H9 (cell line): ENCODE measurements at regions not wholly inside any gene's neighbourhood (a gene's known extent, or its start where the extent isn't known, plus 50 kb on each side); places are given as distances from the start of the nearest gene placed in this dataset.

Experiments used
- DNase-seq: peaks from one replicate; pipeline ENCODE4 v3.0.0-alpha.2; 2017
- H2AFZ ChIP-seq: one replicate; pipeline ENCODE4 v1.6.1; 2013; ENCODE audit warnings: mild to moderate bottlenecking, low read length, control low read depth, moderate library complexity
- H2AK5ac ChIP-seq: 2 replicates; pipeline ENCODE4 v1.6.1; 2013; ENCODE audit warnings: low read length, control low read depth, mixed read lengths; ENCODE audit not compliant: insufficient read length
- H2BK120ac ChIP-seq: one replicate; pipeline ENCODE4 v1.6.1; 2013; ENCODE audit warnings: low read depth, mild to moderate bottlenecking, low read length, control low read depth, inconsistent platforms; ENCODE audit not compliant: poor library complexity, severe bottlenecking
- H2BK12ac ChIP-seq: 2 replicates; pipeline ENCODE4 v1.6.1; 2013; ENCODE audit warnings: low read length, control low read depth, mixed read lengths, low read depth; ENCODE audit not compliant: insufficient read length
- H2BK15ac ChIP-seq: 2 replicates; pipeline ENCODE4 v1.6.1; 2013; ENCODE audit warnings: low read depth, low read length, control low read depth
- H2BK20ac ChIP-seq: one replicate; pipeline ENCODE4 v1.6.1; 2013; ENCODE audit warnings: low read depth, mild to moderate bottlenecking, low read length, control low read depth, inconsistent platforms; ENCODE audit not compliant: poor library complexity, severe bottlenecking
- H2BK5ac ChIP-seq: 2 replicates; pipeline ENCODE4 v1.6.1; 2013; ENCODE audit warnings: low read length, control low read depth, mixed read lengths; ENCODE audit not compliant: insufficient read length
- H3K14ac ChIP-seq: 2 replicates; pipeline ENCODE4 v1.6.1; 2013; ENCODE audit warnings: low read length, control low read depth; ENCODE audit not compliant: insufficient read depth
- H3K18ac ChIP-seq: 2 replicates; pipeline ENCODE4 v1.6.1; 2013; ENCODE audit warnings: low read depth, mild to moderate bottlenecking, mixed read lengths, low read length, control low read depth; ENCODE audit not compliant: insufficient read length
- H3K23ac ChIP-seq: 2 replicates; pipeline ENCODE4 v1.6.1; 2013; ENCODE audit warnings: low read length, control low read depth, mixed read lengths, low read depth; ENCODE audit not compliant: insufficient read length
- H3K23me2 ChIP-seq: 2 replicates; pipeline ENCODE4 v1.6.1; 2013; ENCODE audit warnings: low read depth, mild to moderate bottlenecking, mixed read lengths, low read length, control low read depth; ENCODE audit not compliant: insufficient read length, poor library complexity, severe bottlenecking
- H3K27ac ChIP-seq: 2 replicates; pipeline ENCODE4 v1.5.1; 2013; ENCODE audit warnings: low read length, control low read depth, mixed read lengths, low read depth; ENCODE audit not compliant: insufficient read length
- H3K27me3 ChIP-seq: 2 replicates; pipeline ENCODE4 v1.6.1; 2013; ENCODE audit warnings: low read length, control low read depth, inconsistent platforms; ENCODE audit not compliant: insufficient read depth
- H3K4ac ChIP-seq: 2 replicates; pipeline ENCODE4 v1.6.1; 2013; ENCODE audit warnings: low read depth, mild to moderate bottlenecking, control low read depth, inconsistent platforms, low read length, moderate library complexity
- H3K4me1 ChIP-seq: 2 replicates; pipeline ENCODE4 v1.6.1; 2013; ENCODE audit warnings: low read length, control low read depth, inconsistent platforms; ENCODE audit not compliant: insufficient read depth
- H3K4me2 ChIP-seq: 2 replicates; pipeline ENCODE4 v1.6.1; 2013; ENCODE audit warnings: low read length, control low read depth, mixed read lengths; ENCODE audit not compliant: insufficient read length, insufficient read depth
- H3K56ac ChIP-seq: 2 replicates; pipeline ENCODE4 v1.6.1; 2013; ENCODE audit warnings: low read depth, mild to moderate bottlenecking, mixed read lengths, low read length, control low read depth; ENCODE audit not compliant: insufficient read length
- H3K79me1 ChIP-seq: 2 replicates; pipeline ENCODE4 v1.6.1; 2013; ENCODE audit warnings: low read depth, mild to moderate bottlenecking, moderate library complexity, low read length, control low read depth, inconsistent platforms; ENCODE audit not compliant: insufficient read depth, poor library complexity, severe bottlenecking
- H3K79me2 ChIP-seq: 2 replicates; pipeline ENCODE4 v1.6.1; 2013; ENCODE audit warnings: low read length, control low read depth, inconsistent platforms; ENCODE audit not compliant: insufficient read depth
- H3K9ac ChIP-seq: 2 replicates; pipeline ENCODE4 v1.6.1; 2013; ENCODE audit warnings: low read length, control low read depth, mixed read lengths; ENCODE audit not compliant: insufficient read length; ENCODE audit errors: extremely low read depth
- H3K9me3 ChIP-seq: one replicate; pipeline ENCODE4 v1.6.1; 2013; ENCODE audit warnings: low read depth, low read length, inconsistent platforms; ENCODE audit not compliant: control insufficient read depth
- H3T11ph ChIP-seq: one replicate; pipeline ENCODE4 v1.6.1; 2013; ENCODE audit warnings: mild to moderate bottlenecking, low read length, control low read depth, inconsistent platforms
- H4K20me1 ChIP-seq: one replicate; pipeline ENCODE4 v1.6.1; 2013; ENCODE audit not compliant: control insufficient read depth, insufficient read length, insufficient read depth
- H4K5ac ChIP-seq: 2 replicates; pipeline ENCODE4 v1.6.1; 2013; ENCODE audit warnings: low read depth, mild to moderate bottlenecking, mixed read lengths, low read length, control low read depth; ENCODE audit not compliant: insufficient read length
- H4K8ac ChIP-seq: replicated peaks from 2 replicates; pipeline ENCODE4 v1.6.1; 2013; ENCODE audit warnings: low read length, control low read depth, mixed read lengths, low read depth; ENCODE audit not compliant: insufficient read length
- H4K91ac ChIP-seq: 2 replicates; pipeline ENCODE4 v1.6.1; 2013; ENCODE audit warnings: low read depth, mild to moderate bottlenecking, moderate library complexity, mixed read lengths, low read length, control low read depth; ENCODE audit not compliant: insufficient read length
- H3K27ac Mint-ChIP-seq, 3 experiments: 2 replicates in 2 of 3; 3 replicates in 1 of 3; pipeline ENCODE4 v1.8.0; 2020 to 2021; ENCODE audit warnings: mixed read lengths in 3 of 3, mild to moderate bottlenecking in 1 of 3, moderate library complexity in 1 of 3
- H3K27me3 Mint-ChIP-seq: 2 replicates; pipeline ENCODE4 v1.8.0; 2021; ENCODE audit warnings: low read depth, mild to moderate bottlenecking, moderate library complexity, mixed read lengths
- H3K36me3 Mint-ChIP-seq, 3 experiments: 2 replicates in 2 of 3; 3 replicates in 1 of 3; pipeline ENCODE4 v1.8.0; 2020 to 2021; ENCODE audit warnings: low read depth in 3 of 3, mixed read lengths in 3 of 3; ENCODE audit not compliant: insufficient read depth in 1 of 3
- H3K4me1 Mint-ChIP-seq, 2 experiments: 2 replicates each; pipeline ENCODE4 v1.8.0; 2020; ENCODE audit warnings: mixed read lengths in 2 of 2
- H3K4me3 Mint-ChIP-seq, 2 experiments: 2 replicates in 1 of 2; 3 replicates in 1 of 2; pipeline ENCODE4 v1.8.0; 2020 to 2021; ENCODE audit warnings: mild to moderate bottlenecking in 2 of 2, mixed read lengths in 2 of 2, moderate library complexity in 1 of 2
- H3K9me3 Mint-ChIP-seq, 2 experiments: 2 replicates in 1 of 2; 3 replicates in 1 of 2; pipeline ENCODE4 v1.8.0; 2020; ENCODE audit warnings: mild to moderate bottlenecking in 2 of 2, mixed read lengths in 2 of 2, moderate library complexity in 1 of 2
- CTCF ChIP-seq: fragments of 200-600 bp; sonication (generic); conservative IDR thresholded peaks from 3 replicates; pipeline ENCODE4 v1.8.0; 2021; ENCODE audit warnings: antibody characterized with exemption, mild to moderate bottlenecking
- WGBS: extraction: QIAGEN DNeasy Blood & Tissue Kit; methylation state at CpG from one replicate; pipeline ENCODE4 v1.1.7; 2013; ENCODE audit warnings: missing lambda C conversion rate, low lambda C conversion rate, mixed read lengths; ENCODE audit not compliant: insufficient read length; ENCODE audit errors: extremely low coverage; 5-methylcytosine and 5-hydroxymethylcytosine counted together

DNA sequence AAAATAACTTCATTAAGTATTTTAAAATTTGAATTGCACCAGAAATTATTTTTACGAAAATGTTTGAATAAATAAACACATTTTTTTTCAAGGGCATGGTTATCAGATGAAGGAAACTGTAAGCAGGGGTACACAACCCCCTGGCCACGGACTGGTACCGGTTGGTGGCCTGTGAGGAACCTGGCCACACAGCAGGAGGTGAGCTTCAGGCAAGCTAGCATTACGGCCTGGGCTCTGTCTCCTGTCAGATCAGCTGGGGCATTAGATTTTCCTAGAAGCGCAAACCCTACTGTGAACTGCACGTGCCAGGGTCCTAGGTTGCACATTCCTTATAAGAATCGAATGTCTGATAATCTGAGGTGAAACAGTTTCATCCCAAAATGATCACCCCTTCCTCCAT, 1499.7 kb upstream of the AGA start:
- TF ChIP-seq CTCF, result no peak
- no peaks in the 10 kb centered on the region for H3K79me1 ChIP-seq
- H4K5ac ChIP-seq, result no peak overlapping the region
- no CpG with 5 or more reads among the region's 7 CpGs for WGBS
- no peak overlapping the region for H2BK5ac ChIP-seq
- Mint-ChIP-seq H3K27ac (no peak overlapping the region), H3K9me3 (no peaks in the 10 kb centered on the region), H3K4me1 (peaks cover 2 to 18% of the 10 kb centered on the region in 2 experiments; a peak in 3 of 4 replicates), H3K36me3 (peaks cover 0 to 1% (median 0%) of the 10 kb centered on the region in 3 experiments; a peak in 1 of 7 replicates), H3K4me3 (no peak overlapping the region), H3K27me3 (no peaks in the 10 kb centered on the region)
- H3K23me2 ChIP-seq, result no peaks in the 10 kb centered on the region
- no peaks in the 10 kb centered on the region; the same call in 1 of the 2 replicates for H3K4me1 ChIP-seq
- H4K8ac ChIP-seq, result no peak overlapping the region
- no peak for DNase-seq
- no peak overlapping the region for H2BK120ac ChIP-seq
- no peaks in the 10 kb centered on the region for H3K9me3 ChIP-seq
- H3K4me2 ChIP-seq, result no peak overlapping the region
- H3K27ac ChIP-seq, result no peak overlapping the region
- no peak overlapping the region for H3T11ph ChIP-seq
- H3K18ac ChIP-seq, result no peak overlapping the region
- H4K20me1 ChIP-seq, result no peaks in the 10 kb centered on the region
- no peak overlapping the region for H3K4ac ChIP-seq
- no peak overlapping the region for H4K91ac ChIP-seq
- no peak overlapping the region for H2BK20ac ChIP-seq
- H3K14ac ChIP-seq, result no peak overlapping the region
- H3K56ac ChIP-seq, result no peak overlapping the region
- H2AK5ac ChIP-seq, result no peak overlapping the region
- no peak overlapping the region for H3K9ac ChIP-seq
- no peak overlapping the region for H3K23ac ChIP-seq
- no peak overlapping the region for H2BK12ac ChIP-seq
- no peak overlapping the region for H2AFZ ChIP-seq
- no peaks in the 10 kb centered on the region for H3K79me2 ChIP-seq
- no peaks in the 10 kb centered on the region for H3K27me3 ChIP-seq
- no peak overlapping the region for H2BK15ac ChIP-seq
